ENCODE measurements at regions not wholly inside any gene's neighbourhood (a gene's known extent, or its start where the extent isn't known, plus 50 kb on each side); places are given as distances from the start of the nearest gene placed in this dataset.

GRCh38 chr3:102025606-102026270 lies 176.4 kb downstream of the NFKBIZ start:
- H3K4me3 ChIP-seq (ENCODE audit: low read length): no peak overlapping the region
- DNase-seq (ENCODE audit: low read depth): no peak
- no peak for TF ChIP-seq CTCF (conservative IDR thresholded peaks at IDR 0.05; ENCODE audit: low read length)

GRCh38 chr3:102026656-102027055 lies 177.3 kb downstream of the NFKBIZ start:
- no peak for DNase-seq (ENCODE audit: low read depth)
- H3K4me3 ChIP-seq (ENCODE audit: low read length): no peak overlapping the region
- TF ChIP-seq CTCF (conservative IDR thresholded peaks at IDR 0.05; ENCODE audit: low read length): no peak

GRCh38 chr3:102030661-102031060 lies 181.3 kb downstream of the NFKBIZ start:
- no peak for TF ChIP-seq CTCF (conservative IDR thresholded peaks at IDR 0.05; ENCODE audit: low read length)
- no peak for DNase-seq (ENCODE audit: low read depth)
- no peak overlapping the region for H3K4me3 ChIP-seq (ENCODE audit: low read length)

- no peak overlapping the region for H3K4me3 ChIP-seq (ENCODE audit: low read length)
- no peak for DNase-seq (ENCODE audit: low read depth)
- no peak for TF ChIP-seq CTCF (conservative IDR thresholded peaks at IDR 0.05; ENCODE audit: low read length)
Observed at GRCh38 chr3:102031834-102032233, 182.5 kb downstream of the NFKBIZ start.

GRCh38 chr3:102032491-102033383 lies 183.4 kb downstream of the NFKBIZ start:
- H3K4me3 ChIP-seq (ENCODE audit: low read length): no peak overlapping the region
- no peak for TF ChIP-seq CTCF (conservative IDR thresholded peaks at IDR 0.05; ENCODE audit: low read length)
- DNase-seq (ENCODE audit: low read depth): no peak

GRCh38 chr3:102034639-102035451 lies 185.5 kb downstream of the NFKBIZ start:
- H3K4me3 ChIP-seq (ENCODE audit: low read length): no peak overlapping the region
- DNase-seq (ENCODE audit: low read depth): no peak
- no peak for TF ChIP-seq CTCF (conservative IDR thresholded peaks at IDR 0.05; ENCODE audit: low read length)

Measured in AG10803 (cell line).